Stimulated activated CD4-positive, alpha-beta T cell treated with anti-CD3 and anti-CD28 coated beads, Interleukin-12 subunit alpha, Interleukin-12 subunit beta, amount 100 ng/mL, for 48 hours (primary cell): ENCODE measurements at regions not wholly inside any gene's neighbourhood (a gene's known extent, or its start where the extent isn't known, plus 50 kb on each side); places are given as distances from the start of the nearest gene placed in this dataset.

Experiments
- DNase-seq, 3 donors: peaks; one replicate each; pipeline ENCODE4 v3.0.0-alpha.2; 2020; ENCODE audit warnings: low read depth in 2 of 3, low spot score in 1 of 3

- DNase-seq, result no peak
These were observed 293.1 kb upstream of the HDAC4 start for GRCh38 chr2:239693761-239694415.

- no peak for DNase-seq
These were observed 292.5 kb upstream of the HDAC4 start for GRCh38 chr2:239693330-239693729.

- no peak for DNase-seq
These were observed 292.1 kb upstream of the HDAC4 start for GRCh38 chr2:239692919-239693318.

GRCh38 chr2:239692362-239692851, 291.6 kb upstream of the HDAC4 start:
- no peak for DNase-seq

- DNase-seq, result no peak
These were observed 290.9 kb upstream of the HDAC4 start for GRCh38 chr2:239691720-239692119.

- DNase-seq, result no peak
These were observed 290.1 kb upstream of the HDAC4 start for GRCh38 chr2:239690651-239691631.

GRCh38 chr2:239689985-239690384, 289.2 kb upstream of the HDAC4 start:
- no peak for DNase-seq

- DNase-seq, result no peak
These were observed 288.6 kb upstream of the HDAC4 start for GRCh38 chr2:239689410-239689809.

GRCh38 chr2:239688840-239689239, 288.0 kb upstream of the HDAC4 start:
- no peak for DNase-seq

- DNase-seq, result no peak
These were observed 287.4 kb upstream of the HDAC4 start for GRCh38 chr2:239688122-239688681.

GRCh38 chr2:239687441-239687840, 286.6 kb upstream of the HDAC4 start:
- no peak for DNase-seq

- DNase-seq, result no peak
These were observed 285.1 kb upstream of the HDAC4 start for GRCh38 chr2:239685965-239686364.

- no peak for DNase-seq
These were observed 284.7 kb upstream of the HDAC4 start for GRCh38 chr2:239685556-239685955.

GRCh38 chr2:239684996-239685395, 284.2 kb upstream of the HDAC4 start:
- DNase-seq, result no peak

- no peak for DNase-seq
These were observed 283.5 kb upstream of the HDAC4 start for GRCh38 chr2:239684271-239684810.

GRCh38 chr2:239682518-239682917, 281.7 kb upstream of the HDAC4 start:
- no peak for DNase-seq

GRCh38 chr2:239679755-239680154, 278.9 kb upstream of the HDAC4 start:
- DNase-seq, result no peak

GRCh38 chr2:239678666-239679296, 278.0 kb upstream of the HDAC4 start:
- DNase-seq, result no peak

- DNase-seq, result no peak
These were observed 277.3 kb upstream of the HDAC4 start for GRCh38 chr2:239678186-239678490.

- DNase-seq, result no peak
These were observed 276.8 kb upstream of the HDAC4 start for GRCh38 chr2:239677453-239678185.
